GM12874 (cell line): ENCODE measurements at regions not wholly inside any gene's neighbourhood (a gene's known extent, or its start where the extent isn't known, plus 50 kb on each side); places are given as distances from the start of the nearest gene placed in this dataset.

Experiments used
- TF ChIP-seq, protein P1 (sequence below): IDR thresholded peaks from 2 replicates; pipeline ENCODE4 v1.5.1; 2011; ENCODE audit warnings: low read depth, mild to moderate bottlenecking, control low read depth, low read length, moderate library complexity; ENCODE audit not compliant: insufficient read depth

DNA sequence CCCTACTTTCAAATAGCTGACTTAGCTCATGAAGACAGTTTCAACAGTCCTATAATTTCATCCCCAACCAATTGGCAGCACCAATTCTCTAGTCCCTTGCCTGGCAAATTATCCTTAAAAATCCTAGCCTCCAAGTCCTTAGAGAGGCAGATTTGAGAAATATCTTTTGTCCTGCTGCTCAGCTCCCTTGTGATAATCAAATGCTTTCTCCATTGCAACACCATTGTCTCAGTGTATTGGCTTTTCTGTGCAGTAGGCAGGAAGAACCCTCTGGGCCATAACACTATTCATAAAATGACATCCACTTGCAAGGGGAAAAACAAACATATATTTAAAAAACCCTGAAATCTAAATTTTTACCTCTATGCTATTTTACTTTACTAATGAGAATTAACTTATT, 89.6 kb downstream of the AASDHPPT start:
- TF ChIP-seq, protein P1, sequence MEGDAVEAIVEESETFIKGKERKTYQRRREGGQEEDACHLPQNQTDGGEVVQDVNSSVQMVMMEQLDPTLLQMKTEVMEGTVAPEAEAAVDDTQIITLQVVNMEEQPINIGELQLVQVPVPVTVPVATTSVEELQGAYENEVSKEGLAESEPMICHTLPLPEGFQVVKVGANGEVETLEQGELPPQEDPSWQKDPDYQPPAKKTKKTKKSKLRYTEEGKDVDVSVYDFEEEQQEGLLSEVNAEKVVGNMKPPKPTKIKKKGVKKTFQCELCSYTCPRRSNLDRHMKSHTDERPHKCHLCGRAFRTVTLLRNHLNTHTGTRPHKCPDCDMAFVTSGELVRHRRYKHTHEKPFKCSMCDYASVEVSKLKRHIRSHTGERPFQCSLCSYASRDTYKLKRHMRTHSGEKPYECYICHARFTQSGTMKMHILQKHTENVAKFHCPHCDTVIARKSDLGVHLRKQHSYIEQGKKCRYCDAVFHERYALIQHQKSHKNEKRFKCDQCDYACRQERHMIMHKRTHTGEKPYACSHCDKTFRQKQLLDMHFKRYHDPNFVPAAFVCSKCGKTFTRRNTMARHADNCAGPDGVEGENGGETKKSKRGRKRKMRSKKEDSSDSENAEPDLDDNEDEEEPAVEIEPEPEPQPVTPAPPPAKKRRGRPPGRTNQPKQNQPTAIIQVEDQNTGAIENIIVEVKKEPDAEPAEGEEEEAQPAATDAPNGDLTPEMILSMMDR = no peak

DNA sequence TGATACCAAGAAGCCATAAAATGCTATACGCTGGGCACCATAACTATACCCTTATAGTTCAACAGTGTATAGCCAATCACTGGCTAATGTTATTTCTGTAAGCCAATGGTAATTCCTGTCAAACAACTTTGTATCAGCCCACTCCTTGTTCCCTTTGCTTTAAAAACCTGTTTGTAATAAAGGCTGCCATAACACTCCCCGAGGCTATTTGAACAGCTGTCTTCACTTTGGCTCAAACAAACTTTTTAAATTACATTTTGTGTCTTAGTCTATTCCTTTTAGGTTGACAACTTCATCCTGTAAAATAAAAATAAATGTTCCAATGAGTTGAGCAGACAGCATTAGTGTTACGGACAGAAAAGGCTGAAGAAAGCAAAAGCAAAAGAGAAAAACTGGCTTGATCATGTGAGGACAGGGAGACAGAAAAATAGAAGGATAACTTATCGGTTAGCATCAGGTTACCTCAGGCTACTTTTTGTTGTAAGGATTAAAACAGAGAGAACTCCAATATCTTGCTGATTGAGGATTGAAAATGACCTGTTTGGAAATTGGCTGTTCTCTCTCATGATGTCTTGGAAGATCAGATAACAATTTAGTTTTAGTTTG, 95.0 kb downstream of the AASDHPPT start:
- TF ChIP-seq, protein P1 = no peak

DNA sequence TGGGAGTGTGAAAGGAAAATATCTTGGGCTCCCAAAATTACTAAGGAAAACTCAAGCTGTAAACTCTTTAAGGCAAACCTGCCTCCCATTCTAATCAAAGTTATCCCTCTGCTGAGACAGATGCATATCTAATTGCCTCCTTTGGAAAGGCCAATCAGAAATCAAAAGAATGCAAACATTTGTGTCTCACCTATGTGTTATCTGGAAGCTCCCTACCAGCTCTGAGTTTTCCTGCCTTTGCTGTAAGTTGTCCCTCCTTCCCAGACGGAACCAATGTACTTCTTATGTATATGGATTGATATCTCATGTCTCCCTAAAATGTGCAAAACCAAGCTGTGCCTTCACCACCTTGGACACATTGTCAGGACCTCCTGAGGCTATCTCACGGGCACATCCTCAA, 95.8 kb downstream of the AASDHPPT start:
- TF ChIP-seq, protein P1 = no peak

DNA sequence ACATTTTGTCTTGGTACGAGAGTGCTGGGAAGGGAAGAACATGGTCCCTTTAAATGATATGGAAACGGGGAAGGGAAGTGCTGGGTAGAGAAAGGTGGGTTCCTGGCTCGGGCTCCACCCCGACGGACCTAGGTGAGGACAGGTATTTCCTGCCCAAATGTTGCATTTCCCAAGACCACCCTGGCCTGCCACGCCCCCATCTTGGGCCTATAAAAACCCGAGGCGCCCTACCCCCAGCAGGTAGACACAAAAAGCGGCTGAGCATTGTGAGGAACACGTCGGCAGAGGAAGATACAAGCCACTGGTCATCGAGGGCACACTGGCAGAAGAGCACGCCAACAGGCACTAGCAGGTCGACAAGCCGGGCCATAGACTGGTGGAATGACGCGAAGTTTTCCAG, 99.4 kb downstream of the AASDHPPT start:
- TF ChIP-seq, protein P1 = no peak

DNA sequence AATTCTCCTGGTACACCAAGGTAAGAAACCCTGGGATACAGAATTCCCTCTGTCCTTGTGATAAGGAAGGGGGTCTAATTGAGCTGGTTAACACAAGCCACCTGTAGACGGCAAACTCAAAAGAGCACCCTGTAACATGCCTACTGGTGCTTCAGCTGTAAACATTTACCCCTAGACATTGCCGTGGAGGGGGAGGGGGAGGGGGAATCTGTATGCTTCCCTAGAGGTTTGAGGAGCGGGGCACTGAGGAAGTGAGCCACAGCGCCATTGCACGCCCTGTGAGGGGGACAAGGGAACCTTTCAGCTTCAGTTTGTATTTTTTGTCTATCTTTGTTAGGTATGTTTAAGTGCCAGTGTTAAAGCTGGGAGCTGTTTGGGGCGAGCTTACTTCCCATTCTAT, 99.8 kb downstream of the AASDHPPT start:
- TF ChIP-seq, protein P1 = no peak

DNA sequence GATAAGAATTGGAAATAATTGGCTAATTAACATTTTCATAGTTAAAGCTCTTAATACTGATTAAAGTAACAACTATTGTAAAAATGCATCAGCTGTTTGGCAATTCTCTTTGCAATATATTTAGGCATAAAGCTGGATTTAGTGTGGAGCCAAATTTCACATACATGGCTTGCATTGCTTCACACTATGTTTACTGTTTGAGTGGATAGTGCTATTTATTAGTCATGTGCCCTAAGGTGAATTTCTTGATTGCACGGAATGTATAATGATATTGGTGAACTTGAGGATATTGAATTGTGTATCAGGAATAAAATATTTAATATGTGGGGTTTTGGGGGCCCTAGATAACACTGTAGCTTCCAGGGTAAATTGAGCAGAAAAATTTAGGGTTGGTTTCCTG, 100.9 kb downstream of the AASDHPPT start:
- TF ChIP-seq, protein P1 = no peak

DNA sequence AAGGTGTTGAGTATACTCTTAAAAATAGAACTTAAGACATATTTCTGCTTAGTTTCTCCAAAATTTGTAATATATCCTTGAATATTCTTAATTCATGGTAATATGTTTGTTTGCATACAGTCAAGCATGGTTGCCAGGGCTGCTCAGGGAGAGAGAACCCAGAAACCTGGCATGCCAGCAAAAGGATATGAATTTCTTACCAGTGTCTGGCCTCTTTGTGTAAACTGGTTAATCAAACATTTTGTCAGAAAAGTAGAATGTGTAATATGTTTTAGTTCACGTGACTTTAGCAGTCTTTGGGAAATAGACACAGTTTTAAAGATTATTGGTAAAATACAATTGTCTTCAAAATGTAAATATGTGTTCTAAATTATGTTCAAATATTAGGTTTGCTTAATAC, 101.6 kb downstream of the AASDHPPT start:
- TF ChIP-seq, protein P1 = no peak
